H9 (cell line): ENCODE measurements at regions not wholly inside any gene's neighbourhood (a gene's known extent, or its start where the extent isn't known, plus 50 kb on each side); places are given as distances from the start of the nearest gene placed in this dataset.

Source experiments
- DNase-seq: peaks from one replicate; pipeline ENCODE4 v3.0.0-alpha.2; 2017
- H2AFZ ChIP-seq: one replicate; pipeline ENCODE4 v1.6.1; 2013; ENCODE audit warnings: mild to moderate bottlenecking, low read length, control low read depth, moderate library complexity
- H2AK5ac ChIP-seq: 2 replicates; pipeline ENCODE4 v1.6.1; 2013; ENCODE audit warnings: low read length, control low read depth, mixed read lengths; ENCODE audit not compliant: insufficient read length
- H2BK120ac ChIP-seq: one replicate; pipeline ENCODE4 v1.6.1; 2013; ENCODE audit warnings: low read depth, mild to moderate bottlenecking, low read length, control low read depth, inconsistent platforms; ENCODE audit not compliant: poor library complexity, severe bottlenecking
- H2BK12ac ChIP-seq: 2 replicates; pipeline ENCODE4 v1.6.1; 2013; ENCODE audit warnings: low read length, control low read depth, mixed read lengths, low read depth; ENCODE audit not compliant: insufficient read length
- H2BK15ac ChIP-seq: 2 replicates; pipeline ENCODE4 v1.6.1; 2013; ENCODE audit warnings: low read depth, low read length, control low read depth
- H2BK20ac ChIP-seq: one replicate; pipeline ENCODE4 v1.6.1; 2013; ENCODE audit warnings: low read depth, mild to moderate bottlenecking, low read length, control low read depth, inconsistent platforms; ENCODE audit not compliant: poor library complexity, severe bottlenecking
- H2BK5ac ChIP-seq: 2 replicates; pipeline ENCODE4 v1.6.1; 2013; ENCODE audit warnings: low read length, control low read depth, mixed read lengths; ENCODE audit not compliant: insufficient read length
- H3K14ac ChIP-seq: 2 replicates; pipeline ENCODE4 v1.6.1; 2013; ENCODE audit warnings: low read length, control low read depth; ENCODE audit not compliant: insufficient read depth
- H3K18ac ChIP-seq: 2 replicates; pipeline ENCODE4 v1.6.1; 2013; ENCODE audit warnings: low read depth, mild to moderate bottlenecking, mixed read lengths, low read length, control low read depth; ENCODE audit not compliant: insufficient read length
- H3K23ac ChIP-seq: 2 replicates; pipeline ENCODE4 v1.6.1; 2013; ENCODE audit warnings: low read length, control low read depth, mixed read lengths, low read depth; ENCODE audit not compliant: insufficient read length
- H3K23me2 ChIP-seq: 2 replicates; pipeline ENCODE4 v1.6.1; 2013; ENCODE audit warnings: low read depth, mild to moderate bottlenecking, mixed read lengths, low read length, control low read depth; ENCODE audit not compliant: insufficient read length, poor library complexity, severe bottlenecking
- H3K27ac ChIP-seq: 2 replicates; pipeline ENCODE4 v1.5.1; 2013; ENCODE audit warnings: low read length, control low read depth, mixed read lengths, low read depth; ENCODE audit not compliant: insufficient read length
- H3K27me3 ChIP-seq: 2 replicates; pipeline ENCODE4 v1.6.1; 2013; ENCODE audit warnings: low read length, control low read depth, inconsistent platforms; ENCODE audit not compliant: insufficient read depth
- H3K4ac ChIP-seq: 2 replicates; pipeline ENCODE4 v1.6.1; 2013; ENCODE audit warnings: low read depth, mild to moderate bottlenecking, control low read depth, inconsistent platforms, low read length, moderate library complexity
- H3K4me1 ChIP-seq: 2 replicates; pipeline ENCODE4 v1.6.1; 2013; ENCODE audit warnings: low read length, control low read depth, inconsistent platforms; ENCODE audit not compliant: insufficient read depth
- H3K4me2 ChIP-seq: 2 replicates; pipeline ENCODE4 v1.6.1; 2013; ENCODE audit warnings: low read length, control low read depth, mixed read lengths; ENCODE audit not compliant: insufficient read length, insufficient read depth
- H3K56ac ChIP-seq: 2 replicates; pipeline ENCODE4 v1.6.1; 2013; ENCODE audit warnings: low read depth, mild to moderate bottlenecking, mixed read lengths, low read length, control low read depth; ENCODE audit not compliant: insufficient read length
- H3K79me1 ChIP-seq: 2 replicates; pipeline ENCODE4 v1.6.1; 2013; ENCODE audit warnings: low read depth, mild to moderate bottlenecking, moderate library complexity, low read length, control low read depth, inconsistent platforms; ENCODE audit not compliant: insufficient read depth, poor library complexity, severe bottlenecking
- H3K79me2 ChIP-seq: 2 replicates; pipeline ENCODE4 v1.6.1; 2013; ENCODE audit warnings: low read length, control low read depth, inconsistent platforms; ENCODE audit not compliant: insufficient read depth
- H3K9ac ChIP-seq: 2 replicates; pipeline ENCODE4 v1.6.1; 2013; ENCODE audit warnings: low read length, control low read depth, mixed read lengths; ENCODE audit not compliant: insufficient read length; ENCODE audit errors: extremely low read depth
- H3K9me3 ChIP-seq: one replicate; pipeline ENCODE4 v1.6.1; 2013; ENCODE audit warnings: low read depth, low read length, inconsistent platforms; ENCODE audit not compliant: control insufficient read depth
- H3T11ph ChIP-seq: one replicate; pipeline ENCODE4 v1.6.1; 2013; ENCODE audit warnings: mild to moderate bottlenecking, low read length, control low read depth, inconsistent platforms
- H4K20me1 ChIP-seq: one replicate; pipeline ENCODE4 v1.6.1; 2013; ENCODE audit not compliant: control insufficient read depth, insufficient read length, insufficient read depth
- H4K5ac ChIP-seq: 2 replicates; pipeline ENCODE4 v1.6.1; 2013; ENCODE audit warnings: low read depth, mild to moderate bottlenecking, mixed read lengths, low read length, control low read depth; ENCODE audit not compliant: insufficient read length
- H4K8ac ChIP-seq: replicated peaks from 2 replicates; pipeline ENCODE4 v1.6.1; 2013; ENCODE audit warnings: low read length, control low read depth, mixed read lengths, low read depth; ENCODE audit not compliant: insufficient read length
- H4K91ac ChIP-seq: 2 replicates; pipeline ENCODE4 v1.6.1; 2013; ENCODE audit warnings: low read depth, mild to moderate bottlenecking, moderate library complexity, mixed read lengths, low read length, control low read depth; ENCODE audit not compliant: insufficient read length
- H3K27ac Mint-ChIP-seq, 3 experiments: 2 replicates in 2 of 3; 3 replicates in 1 of 3; pipeline ENCODE4 v1.8.0; 2020 to 2021; ENCODE audit warnings: mixed read lengths in 3 of 3, mild to moderate bottlenecking in 1 of 3, moderate library complexity in 1 of 3
- H3K27me3 Mint-ChIP-seq: 2 replicates; pipeline ENCODE4 v1.8.0; 2021; ENCODE audit warnings: low read depth, mild to moderate bottlenecking, moderate library complexity, mixed read lengths
- H3K36me3 Mint-ChIP-seq, 3 experiments: 2 replicates in 2 of 3; 3 replicates in 1 of 3; pipeline ENCODE4 v1.8.0; 2020 to 2021; ENCODE audit warnings: low read depth in 3 of 3, mixed read lengths in 3 of 3; ENCODE audit not compliant: insufficient read depth in 1 of 3
- H3K4me1 Mint-ChIP-seq, 2 experiments: 2 replicates each; pipeline ENCODE4 v1.8.0; 2020; ENCODE audit warnings: mixed read lengths in 2 of 2
- H3K4me3 Mint-ChIP-seq, 2 experiments: 2 replicates in 1 of 2; 3 replicates in 1 of 2; pipeline ENCODE4 v1.8.0; 2020 to 2021; ENCODE audit warnings: mild to moderate bottlenecking in 2 of 2, mixed read lengths in 2 of 2, moderate library complexity in 1 of 2
- H3K9me3 Mint-ChIP-seq, 2 experiments: 2 replicates in 1 of 2; 3 replicates in 1 of 2; pipeline ENCODE4 v1.8.0; 2020; ENCODE audit warnings: mild to moderate bottlenecking in 2 of 2, mixed read lengths in 2 of 2, moderate library complexity in 1 of 2
- CTCF ChIP-seq: fragments of 200-600 bp; sonication (generic); conservative IDR thresholded peaks from 3 replicates; pipeline ENCODE4 v1.8.0; 2021; ENCODE audit warnings: antibody characterized with exemption, mild to moderate bottlenecking
- WGBS: extraction: QIAGEN DNeasy Blood & Tissue Kit; methylation state at CpG from one replicate; pipeline ENCODE4 v1.1.7; 2013; ENCODE audit warnings: missing lambda C conversion rate, low lambda C conversion rate, mixed read lengths; ENCODE audit not compliant: insufficient read length; ENCODE audit errors: extremely low coverage; 5-methylcytosine and 5-hydroxymethylcytosine counted together

- Histone ChIP-seq H3K4me2 (no peak overlapping the region), H2BK120ac (no peak overlapping the region), H2BK12ac (no peak overlapping the region), H3K18ac (no peak overlapping the region), H3K56ac (no peak overlapping the region), H3K79me2 (no peaks in the 10 kb centered on the region), H4K20me1 (no peaks in the 10 kb centered on the region), H3K27ac (no peak overlapping the region), H3K14ac (no peak overlapping the region), H3K4me1 (no peaks in the 10 kb centered on the region; the same call in 1 of the 2 replicates), H2AK5ac (no peak overlapping the region), H4K5ac (no peak overlapping the region), H3K79me1 (no peaks in the 10 kb centered on the region), H3K27me3 (no peaks in the 10 kb centered on the region), H2AFZ (no peak overlapping the region), H3K23ac (no peak overlapping the region), H3T11ph (no peak overlapping the region), H3K4ac (no peak overlapping the region), H3K9ac (no peak overlapping the region), H3K9me3 (no peaks in the 10 kb centered on the region), H3K23me2 (no peaks in the 10 kb centered on the region), H4K91ac (no peak overlapping the region), H2BK20ac (no peak overlapping the region), H4K8ac (no peak overlapping the region), H2BK5ac (no peak overlapping the region), H2BK15ac (no peak overlapping the region)
- H3K27ac Mint-ChIP-seq = no peak overlapping the region
- H3K27me3 Mint-ChIP-seq = no peaks in the 10 kb centered on the region
- no CpG with 5 or more reads among the region's 2 CpGs for WGBS
- no peak for DNase-seq
- no peaks in the 10 kb centered on the region for H3K9me3 Mint-ChIP-seq
- H3K36me3 Mint-ChIP-seq = no peaks in the 10 kb centered on the region
- H3K4me1 Mint-ChIP-seq = peaks cover 5% of the 10 kb centered on the region in 2 experiments; a peak in 3 of 4 replicates
- H3K4me3 Mint-ChIP-seq = no peak overlapping the region
- TF ChIP-seq CTCF = no peak
These were observed 74.1 kb downstream of the VIP start for GRCh38 chr6:152824666-152825065.
